GM21360 (cell line): ENCODE measurements at regions not wholly inside any gene's neighbourhood (a gene's known extent, or its start where the extent isn't known, plus 50 kb on each side); places are given as distances from the start of the nearest gene placed in this dataset.
"Not testable (repeated sequence)": the region's sequence is repeated elsewhere in the genome, so short reads cannot be mapped to it uniquely, and the experiment has no call there.

ENCODE experiments used
- ATAC-seq: cut with Tn5 transposase; IDR thresholded peaks from one replicate; pipeline ENCODE4 v1.9.1; 2021; ENCODE audit warnings: mild to moderate bottlenecking, moderate library complexity; ENCODE audit not compliant: unreplicated experiment

DNA sequence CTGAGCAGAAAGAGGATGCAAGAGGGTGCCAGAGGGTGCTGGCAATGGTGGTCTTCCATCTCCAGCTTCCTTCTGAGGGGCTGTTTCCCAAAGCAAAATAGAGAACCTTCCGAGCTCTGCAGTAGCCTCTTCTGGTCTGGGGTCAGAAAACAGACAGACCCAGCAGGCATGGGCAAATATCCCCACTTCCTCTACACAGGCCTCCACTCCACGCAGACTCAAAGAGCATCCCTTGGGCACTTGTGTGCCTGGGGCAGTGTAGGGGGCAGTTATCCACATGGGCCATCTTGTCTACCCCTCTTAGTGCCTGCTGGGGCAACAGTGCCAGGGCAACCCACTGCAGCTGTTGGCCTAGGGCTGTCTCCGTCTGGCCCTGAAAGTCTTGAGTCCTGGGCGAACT is 231.9 kb downstream of the TTC8 start:
- no peak for ATAC-seq

GRCh38 chr14:89058697-89059096 is 234.2 kb downstream of the TTC8 start:
- no peak for ATAC-seq

- no peak for ATAC-seq
Observed at GRCh38 chr14:89060191-89060590, 235.7 kb downstream of the TTC8 start.

- no peak for ATAC-seq
Observed at GRCh38 chr14:89061696-89062095, 237.2 kb downstream of the TTC8 start.

- no peak for ATAC-seq
Observed at GRCh38 chr14:89065879-89066278, 241.4 kb downstream of the TTC8 start.

DNA sequence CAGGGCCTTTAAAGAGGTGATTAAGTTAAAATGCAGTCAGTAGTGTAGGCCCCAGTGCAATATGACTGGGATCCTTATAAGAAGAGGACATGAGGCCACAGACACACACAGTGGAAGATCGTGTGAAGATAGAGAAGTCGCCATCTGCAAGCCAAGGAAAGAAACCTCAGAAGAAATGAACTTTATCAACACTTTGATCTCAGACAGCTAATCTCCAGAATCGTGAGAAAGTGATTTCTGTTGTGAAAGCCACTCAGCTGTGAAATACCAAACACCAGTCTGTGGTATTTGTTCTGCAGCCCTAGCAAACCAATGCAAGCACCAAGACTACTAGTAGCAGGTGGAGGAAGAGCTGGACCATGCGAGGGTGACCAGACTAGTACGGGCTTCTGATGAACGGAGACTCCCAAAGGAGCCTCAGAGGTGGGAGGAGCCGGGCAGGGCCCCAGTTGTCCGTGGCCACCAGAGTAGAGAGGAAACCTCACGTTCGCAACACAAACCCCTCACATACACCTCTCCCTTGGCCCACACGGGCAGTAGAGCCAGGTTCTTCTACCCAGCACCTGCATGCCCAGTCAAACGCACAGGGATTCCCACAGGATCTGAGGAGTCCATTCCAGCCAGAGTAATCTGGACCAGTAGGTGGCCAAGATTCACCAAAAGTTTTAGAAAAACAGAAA is 243.0 kb downstream of the TTC8 start:
- no peak for ATAC-seq

DNA sequence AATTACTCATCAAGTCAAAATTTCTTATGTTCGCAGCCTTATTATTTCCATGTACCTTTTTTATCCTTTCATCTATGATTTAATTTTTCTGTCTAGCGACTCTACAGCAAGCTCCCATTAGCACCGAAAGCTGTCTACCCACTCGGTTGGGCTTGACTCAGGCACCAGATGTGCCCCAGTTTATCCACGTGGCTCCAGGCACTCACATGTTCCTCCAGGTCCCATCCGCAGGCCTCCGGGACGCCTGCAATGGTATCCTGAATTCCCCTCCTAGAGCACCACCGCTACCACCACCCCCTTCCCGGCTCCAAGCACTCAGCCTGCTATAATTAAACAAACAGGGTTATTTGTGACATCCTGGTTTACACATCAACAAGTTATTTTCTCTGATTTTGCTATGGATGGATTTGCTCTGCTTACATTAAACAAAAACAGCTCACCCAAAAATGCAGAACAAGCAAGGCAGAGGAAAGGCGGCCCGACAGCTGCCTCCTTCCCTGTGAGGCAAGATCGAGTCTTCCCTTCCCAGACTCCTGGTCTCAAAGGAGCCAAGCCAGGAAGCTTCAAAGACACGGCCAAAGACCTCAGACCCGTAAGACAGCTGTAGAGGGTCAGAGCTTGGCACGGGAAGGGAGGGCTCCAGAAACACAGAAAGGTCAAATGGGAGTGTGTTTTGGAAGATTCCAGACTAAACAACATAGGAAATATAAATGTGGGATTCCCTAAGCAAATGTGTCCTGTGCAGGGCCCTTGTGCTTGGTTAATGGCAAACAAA is 253.8 kb downstream of the TTC8 start:
- no peak for ATAC-seq

GRCh38 chr14:89085231-89085731 is 260.8 kb downstream of the TTC8 start:
- no peak for ATAC-seq

DNA sequence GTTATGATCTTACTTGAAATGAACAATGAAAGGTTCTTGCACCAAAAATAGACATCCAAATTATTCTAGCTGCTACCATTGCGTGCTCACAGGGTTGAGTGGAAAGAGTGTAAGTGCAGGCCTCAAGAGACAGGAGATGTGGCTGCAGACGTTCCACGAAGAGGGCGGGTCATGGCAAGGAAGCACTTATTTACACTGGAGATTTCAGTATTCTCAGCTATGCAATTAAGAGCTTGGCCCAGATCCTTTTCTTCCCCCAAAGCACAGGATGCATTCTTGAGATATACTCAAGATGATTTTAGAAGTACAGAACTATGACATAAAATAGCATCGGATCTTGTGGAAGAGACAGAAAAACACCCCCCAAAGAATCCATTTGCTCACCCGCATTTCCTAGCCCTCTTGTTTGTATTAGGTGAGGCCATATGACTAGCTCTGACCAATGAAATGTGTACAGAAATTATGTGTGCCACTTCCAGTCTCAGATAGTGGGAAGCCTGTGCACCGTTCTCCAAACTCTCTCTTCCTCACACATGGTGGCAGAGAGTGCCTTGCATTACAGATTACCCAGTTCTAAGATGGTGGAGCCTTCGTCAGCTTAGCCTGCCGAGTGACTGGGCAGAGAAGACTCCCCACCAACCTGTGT is 261.4 kb downstream of the TTC8 start:
- ATAC-seq, result no peak

DNA sequence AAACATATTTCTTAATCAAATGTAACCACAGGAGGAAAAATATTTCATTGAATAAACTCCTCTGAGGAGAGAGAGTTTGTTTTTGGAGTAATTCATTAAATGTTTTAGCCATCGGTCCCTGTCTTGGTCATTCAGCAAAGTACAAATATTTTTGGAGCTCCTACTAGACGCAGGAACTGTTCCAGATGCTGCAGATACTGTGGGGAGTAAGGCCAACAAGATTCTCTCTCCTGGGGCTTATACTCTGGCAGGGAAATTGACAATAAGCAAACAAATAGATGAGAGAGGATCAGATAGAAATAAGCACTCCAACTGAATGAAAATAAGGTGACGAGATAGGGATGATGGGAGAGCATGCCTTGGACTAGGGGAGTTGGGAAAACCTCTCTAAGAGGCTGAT is 264.1 kb downstream of the TTC8 start:
- ATAC-seq, result no peak

- ATAC-seq, result no peak
Observed at GRCh38 chr14:89089330-89089729, 264.9 kb downstream of the TTC8 start.

DNA sequence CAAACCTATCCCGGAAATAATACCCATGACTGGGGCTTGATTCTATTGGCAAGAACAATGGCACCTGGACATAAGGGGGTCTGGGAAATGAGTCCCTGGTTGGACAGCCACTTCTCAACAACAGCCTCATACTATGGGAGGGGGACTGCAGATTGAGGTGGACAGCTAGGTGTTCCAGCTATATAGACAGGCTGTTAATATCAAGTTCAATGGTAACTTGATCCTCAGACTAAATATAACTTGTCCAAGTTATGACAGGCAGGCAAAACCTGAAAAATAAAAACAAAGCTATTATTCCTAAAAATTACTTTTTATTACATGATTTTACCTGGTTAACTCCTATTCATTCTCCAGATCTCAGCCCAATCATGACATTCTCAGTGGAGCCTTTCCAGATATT is 267.3 kb downstream of the TTC8 start:
- ATAC-seq, result no peak

GRCh38 chr14:89093083-89093730 is 268.8 kb downstream of the TTC8 start:
- ATAC-seq, result no peak

- ATAC-seq, result no peak
Observed at GRCh38 chr14:89095036-89095435, 270.6 kb downstream of the TTC8 start.

DNA sequence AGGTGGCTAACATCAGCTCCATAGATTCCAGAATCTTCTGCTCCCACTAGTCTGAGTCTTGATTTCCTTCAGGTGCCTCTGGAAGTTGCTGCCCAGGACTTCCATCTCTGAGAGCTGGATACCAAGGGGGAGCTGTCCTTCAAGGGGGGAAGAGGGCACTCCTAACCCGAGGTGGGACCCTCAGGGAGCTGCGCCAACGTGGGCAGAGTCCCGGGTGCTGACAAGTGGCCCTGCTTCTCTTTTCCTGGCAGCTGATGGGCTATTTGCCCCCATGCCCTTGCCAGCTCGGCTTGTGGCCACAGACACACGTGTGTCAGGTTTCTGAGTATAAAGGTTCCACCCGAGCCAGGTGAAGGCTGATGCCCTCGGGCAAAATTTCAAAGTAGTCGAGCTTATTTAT is 272.5 kb downstream of the TTC8 start:
- no peak for ATAC-seq

DNA sequence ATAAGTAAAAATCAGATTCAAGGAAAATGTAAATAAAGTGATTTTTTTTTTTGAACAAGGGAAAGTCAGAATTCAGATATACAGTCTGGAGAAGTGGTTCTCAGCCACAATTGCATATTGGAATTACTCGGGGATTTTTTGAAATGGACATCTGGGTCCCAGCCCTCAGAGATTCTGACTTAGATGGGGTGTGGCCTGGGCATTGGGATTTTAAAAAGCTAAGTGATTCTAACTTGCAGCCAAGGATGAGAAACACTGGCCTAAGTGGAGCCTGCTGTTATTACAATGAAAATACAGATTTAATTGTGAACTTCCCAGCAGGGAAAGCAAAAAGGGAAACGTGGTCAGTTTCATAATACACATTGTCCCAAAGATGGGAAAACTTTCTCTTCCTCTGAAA is 273.8 kb downstream of the TTC8 start:
- no peak for ATAC-seq

- not testable (repeated sequence) for ATAC-seq
Observed at GRCh38 chr14:89104171-89104817, 279.8 kb downstream of the TTC8 start.

DNA sequence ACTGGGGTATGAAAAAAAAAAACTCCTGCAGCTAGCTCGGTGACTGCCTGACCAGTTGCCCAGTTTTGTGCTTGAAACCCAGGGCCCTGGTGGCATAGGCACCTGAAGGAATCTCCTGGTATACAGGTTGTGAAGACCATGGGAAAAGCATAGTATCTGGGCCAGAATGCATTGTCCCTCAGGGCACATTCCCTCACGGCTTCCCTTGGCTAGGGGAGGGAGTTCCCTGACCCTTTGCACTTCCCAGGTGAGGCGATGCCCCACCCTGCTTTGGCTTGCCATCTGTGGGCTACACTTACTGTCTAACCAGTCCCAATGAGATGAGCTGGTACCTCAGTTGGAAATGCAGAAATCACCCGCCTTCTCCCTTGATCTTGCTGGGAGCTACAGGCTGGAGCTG is 280.4 kb downstream of the TTC8 start:
- ATAC-seq, result not testable (repeated sequence)
